ENCODE measurements at regions not wholly inside any gene's neighbourhood (a gene's known extent, or its start where the extent isn't known, plus 50 kb on each side); places are given as distances from the start of the nearest gene placed in this dataset.

GRCh38 chr10:46236941-46237681 is 49.7 kb upstream of the ANTXRL start:
- TF ChIP-seq GLIS3 (CRISPR knock-in tag; IDR thresholded peaks at IDR 0.05) (no peak), ZFP30 (CRISPR knock-in tag; IDR thresholded peaks at IDR 0.05) (no peak), CREB5 (CRISPR knock-in tag; IDR thresholded peaks at IDR 0.05; ENCODE audit: low read depth) (no peak), ARNTL (CRISPR knock-in tag; IDR thresholded peaks at IDR 0.05; ENCODE audit: borderline replicate concordance, low read depth) (no peak), PATZ1 (CRISPR knock-in tag; IDR thresholded peaks at IDR 0.05; ENCODE audit: borderline replicate concordance) (no peak), RARB (CRISPR knock-in tag; IDR thresholded peaks at IDR 0.05) (no peak), ZFP3 (CRISPR knock-in tag; IDR thresholded peaks at IDR 0.05) (no peak), OSR1 (CRISPR knock-in tag; IDR thresholded peaks at IDR 0.05) (no peak), ZNF565 (CRISPR knock-in tag; conservative IDR thresholded peaks at IDR 0.05; ENCODE audit: low read depth) (no peak), ESRRG (CRISPR knock-in tag; IDR thresholded peaks at IDR 0.05) (no peak)
